Progenitor cell of endocrine pancreas (in vitro differentiated cells): ENCODE measurements at regions not wholly inside any gene's neighbourhood (a gene's known extent, or its start where the extent isn't known, plus 50 kb on each side); places are given as distances from the start of the nearest gene placed in this dataset.

Experiments
- DNase-seq: peaks from one replicate; pipeline ENCODE4 v3.0.0; 2021; ENCODE audit warnings: low spot score; ENCODE audit not compliant: unreplicated experiment
- H3K27ac Mint-ChIP-seq: 2 replicates; pipeline ENCODE4 v1.8.0; 2021; ENCODE audit warnings: mild to moderate bottlenecking, moderate library complexity, mixed read lengths
- H3K27me3 Mint-ChIP-seq: 2 replicates; pipeline ENCODE4 v1.8.0; 2021; ENCODE audit warnings: mixed read lengths
- H3K36me3 Mint-ChIP-seq: 2 replicates; pipeline ENCODE4 v1.8.0; 2022; ENCODE audit warnings: mixed read lengths; ENCODE audit not compliant: insufficient read depth
- H3K4me1 Mint-ChIP-seq: 2 replicates; pipeline ENCODE4 v1.8.0; 2021; ENCODE audit warnings: low read depth, mixed read lengths
- H3K4me3 Mint-ChIP-seq: 2 replicates; pipeline ENCODE4 v1.8.0; 2021; ENCODE audit warnings: low read depth, mild to moderate bottlenecking, moderate library complexity, mixed read lengths
- H3K9me3 Mint-ChIP-seq: 2 replicates; pipeline ENCODE4 v1.8.0; 2021; ENCODE audit warnings: low read depth, mixed read lengths
- CTCF ChIP-seq: fragments of 200-600 bp; sonication (generic); IDR thresholded peaks from one replicate; pipeline ENCODE4 v1.5.0; 2021; ENCODE audit warnings: antibody characterized with exemption, mild to moderate bottlenecking; ENCODE audit not compliant: unreplicated experiment

GRCh38 chr6:109224107-109224875, 129.0 kb downstream of the CEP57L1 start:
- Mint-ChIP-seq H3K4me1 (peaks cover 9% of the 10 kb centered on the region), H3K36me3 (no peaks in the 10 kb centered on the region), H3K9me3 (no peaks in the 10 kb centered on the region), H3K4me3 (no peak overlapping the region), H3K27ac (no peak overlapping the region), H3K27me3 (no peaks in the 10 kb centered on the region)
- DNase-seq: no peak
- TF ChIP-seq CTCF: no peak

DNA sequence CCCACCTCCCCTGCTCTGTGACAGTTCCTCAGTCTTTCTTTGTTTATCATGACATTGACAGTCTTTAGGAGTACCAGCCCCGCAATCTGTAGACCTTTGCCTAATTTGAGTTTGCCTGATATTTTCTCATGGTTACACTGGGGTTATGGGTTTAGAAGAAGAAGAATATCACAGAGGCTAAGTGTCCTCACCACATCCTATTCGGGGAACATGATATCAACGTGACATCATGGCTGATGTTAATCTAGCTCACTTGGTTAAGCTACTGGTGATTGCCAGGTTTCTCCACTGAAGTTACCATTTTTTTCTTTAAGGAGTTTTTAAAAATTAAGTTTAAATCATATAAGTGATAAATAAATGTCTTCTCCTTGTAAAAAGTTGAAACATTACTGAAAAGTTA, 127.5 kb downstream of the CEP57L1 start:
- peaks cover 3% of the 10 kb centered on the region for H3K27me3 Mint-ChIP-seq
- H3K27ac Mint-ChIP-seq: no peak overlapping the region
- peaks cover 6% of the 10 kb centered on the region for H3K4me1 Mint-ChIP-seq
- no peak overlapping the region for H3K4me3 Mint-ChIP-seq
- DNase-seq: no peak
- H3K36me3 Mint-ChIP-seq: no peaks in the 10 kb centered on the region
- TF ChIP-seq CTCF: no peak
- no peaks in the 10 kb centered on the region for H3K9me3 Mint-ChIP-seq

DNA sequence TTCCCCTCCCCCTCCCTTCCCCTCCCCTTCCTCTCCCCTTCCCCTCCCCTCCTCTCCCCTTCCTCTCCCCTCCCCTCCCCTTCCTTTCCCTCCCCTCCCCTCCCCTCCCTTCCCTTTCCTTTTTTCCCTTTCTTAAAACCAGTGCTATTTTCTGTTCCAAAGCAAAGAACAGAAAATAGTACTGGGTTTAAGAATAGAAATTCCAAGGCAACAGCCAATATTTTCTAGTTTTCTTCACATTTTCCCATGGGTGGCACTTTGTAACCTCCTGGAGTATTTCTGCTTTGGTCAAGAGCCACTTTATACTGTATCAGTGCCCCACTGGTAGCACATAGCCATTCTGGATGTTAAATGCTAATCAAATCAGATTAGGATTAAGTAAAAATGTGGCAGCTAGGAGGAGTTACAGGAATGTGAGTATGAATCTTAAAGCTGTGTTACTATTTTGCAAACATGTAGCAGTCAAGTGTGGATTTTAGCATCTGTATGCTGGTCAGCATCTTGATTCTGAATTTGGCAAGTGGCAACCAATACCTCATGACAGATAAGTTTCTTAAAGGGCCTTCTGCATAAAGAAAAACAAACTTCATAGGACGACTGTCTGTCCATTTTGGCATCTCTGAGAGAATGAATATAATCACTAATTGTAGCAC, 126.4 kb downstream of the CEP57L1 start:
- Mint-ChIP-seq H3K36me3 (no peaks in the 10 kb centered on the region), H3K27me3 (peaks cover 3% of the 10 kb centered on the region), H3K4me3 (no peak overlapping the region), H3K4me1 (no peaks in the 10 kb centered on the region), H3K9me3 (no peaks in the 10 kb centered on the region), H3K27ac (no peak overlapping the region)
- TF ChIP-seq CTCF: no peak
- DNase-seq: no peak
